DND-41 (cell line): ENCODE measurements at regions not wholly inside any gene's neighbourhood (a gene's known extent, or its start where the extent isn't known, plus 50 kb on each side); places are given as distances from the start of the nearest gene placed in this dataset.

Source experiments
- CTCF ChIP-seq: IDR thresholded peaks from 2 replicates; pipeline ENCODE4 v1.5.1; 2012; ENCODE audit warnings: borderline replicate concordance, low read length, moderate library complexity, mild to moderate bottlenecking; ENCODE audit not compliant: poor library complexity, severe bottlenecking; ENCODE audit errors: extremely low read depth
- EZH2 ChIP-seq: IDR thresholded peaks from 3 replicates; pipeline ENCODE4 v1.6.1; 2012; ENCODE audit warnings: borderline replicate concordance, low read depth, mild to moderate bottlenecking, moderate library complexity, low read length, inconsistent platforms; ENCODE audit not compliant: severe bottlenecking

DNA sequence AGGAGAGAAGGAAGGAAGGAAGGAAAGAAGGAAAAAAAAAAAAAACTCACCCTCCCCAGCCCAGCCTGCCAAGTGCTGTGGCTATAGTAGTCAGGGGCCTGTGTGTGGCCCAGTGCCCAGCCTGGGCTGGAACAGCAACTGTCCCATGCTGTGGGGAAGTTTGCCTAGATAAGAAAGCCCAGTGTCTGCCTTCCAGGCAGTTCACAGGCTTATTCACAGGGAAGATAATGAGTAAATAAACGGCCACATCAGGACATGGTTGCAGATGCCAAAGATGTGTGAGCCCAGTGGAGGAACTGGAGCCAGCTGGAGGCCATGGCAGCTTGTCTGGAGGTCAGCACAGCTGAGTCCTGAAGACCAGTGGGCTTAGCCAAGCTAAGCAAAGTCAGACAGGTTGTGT is 132.4 kb upstream of the FOXK1 start:
- no peak for TF ChIP-seq CTCF
- no peak for TF ChIP-seq EZH2
